SK-N-SH (cell line): ENCODE measurements at regions not wholly inside any gene's neighbourhood (a gene's known extent, or its start where the extent isn't known, plus 50 kb on each side); places are given as distances from the start of the nearest gene placed in this dataset.

ENCODE experiments used
- CTCF ChIA-PET: fragments of 300-600, 350-600 bp; formaldehyde crosslinking; extraction: SDS; loops from one replicate; lab custom pipeline; 2021; lab: Yijun Ruan, JAX
- POLR2A ChIA-PET: fragments of 350-600 bp; sonication (Branson Sonifier 250); formaldehyde crosslinking; extraction: SDS; loops from one replicate; lab custom pipeline; 2020; ENCODE audit warnings: antibody characterized with exemption, inconsistent platforms; lab: Yijun Ruan, JAX
- DNase-seq: peaks from one replicate; pipeline ENCODE4 v3.0.0; 2012
- H2AFZ ChIP-seq: fragments of 200-600 bp; sonication (generic); 2 replicates; pipeline ENCODE4 v1.8.1; 2016; ENCODE audit warnings: antibody characterized with exemption, mild to moderate bottlenecking, low read depth
- H3F3A ChIP-seq: fragments of 200-600 bp; sonication (generic); replicated peaks from 2 replicates; pipeline ENCODE3; 2016; ENCODE audit warnings: antibody characterized with exemption, mild to moderate bottlenecking; ENCODE audit not compliant: insufficient read depth
- H3K27ac ChIP-seq, 2 experiments: fragments of 200-500 bp in 1 of 2; fragments of 200-600 bp in 1 of 2; sonication (Bioruptor generic) in 1 of 2; sonication (generic), shearing (Covaris generic) in 1 of 2; 2 replicates each; pipeline versions ENCODE4 v1.5.1 to v1.6.1; 2014 to 2016; ENCODE audit warnings: low read depth in 2 of 2, inconsistent platforms in 1 of 2, low read length in 1 of 2, mild to moderate bottlenecking in 1 of 2, mixed read lengths in 1 of 2
- H3K27me3 ChIP-seq: fragments of 200-600 bp; sonication (generic), shearing (Covaris generic); 2 replicates; pipeline ENCODE4 v1.6.1; 2016; ENCODE audit warnings: mixed run types; ENCODE audit not compliant: insufficient read depth
- H3K36me3 ChIP-seq, 2 experiments: fragments of 200-500 bp in 1 of 2; fragments of 200-600 bp in 1 of 2; sonication (Bioruptor generic) in 1 of 2; sonication (generic) in 1 of 2; replicated peaks in 1 of 2; 2 replicates each; pipeline versions ENCODE3 to v1.5.1; 2014 to 2016; ENCODE audit warnings: low read length in 1 of 2, mild to moderate bottlenecking in 1 of 2; ENCODE audit not compliant: insufficient read depth in 2 of 2, control insufficient read depth in 1 of 2
- H3K4me1 ChIP-seq, 2 experiments: fragments of 200-500 bp in 1 of 2; fragments of 200-600 bp in 1 of 2; sonication (Bioruptor generic) in 1 of 2; sonication (generic), shearing (Covaris generic) in 1 of 2; 2 replicates each; pipeline versions ENCODE4 v1.5.1 to v1.6.1; 2014 to 2016; ENCODE audit warnings: low read depth in 1 of 2, low read length in 1 of 2, mixed run types in 1 of 2; ENCODE audit not compliant: insufficient read depth in 2 of 2, control insufficient read depth in 1 of 2
- H3K4me2 ChIP-seq: fragments of 200-600 bp; sonication (generic), shearing (Covaris generic); 2 replicates; pipeline ENCODE4 v1.6.1; 2017; ENCODE audit warnings: mixed run types
- H3K4me3 ChIP-seq, 2 experiments: fragments of 200-500 bp in 1 of 2; fragments of 200-600 bp in 1 of 2; sonication (Bioruptor generic) in 1 of 2; sonication (generic), shearing (Covaris generic) in 1 of 2; 2 replicates each; pipeline versions ENCODE4 v1.5.1 to v1.8.1; 2014 to 2016; ENCODE audit warnings: low read depth in 2 of 2, inconsistent platforms in 1 of 2, low read length in 1 of 2, mild to moderate bottlenecking in 1 of 2, mixed read lengths in 1 of 2, moderate library complexity in 1 of 2
- H3K79me2 ChIP-seq: fragments of 200-600 bp; sonication (generic); 2 replicates; pipeline ENCODE4 v1.8.1; 2017; ENCODE audit warnings: mild to moderate bottlenecking; ENCODE audit not compliant: insufficient read depth
- H3K9ac ChIP-seq: fragments of 200-600 bp; sonication (generic); 2 replicates; pipeline ENCODE4 v1.6.1; 2017; ENCODE audit warnings: mixed run types
- H3K9me2 ChIP-seq: fragments of 200-600 bp; sonication (generic); 2 replicates; pipeline ENCODE4 v1.6.1; 2017; ENCODE audit warnings: mixed run types
- H3K9me3 ChIP-seq: fragments of 200-600 bp; sonication (generic); 2 replicates; pipeline ENCODE4 v1.6.1; 2017; ENCODE audit warnings: mixed run types, mild to moderate bottlenecking, moderate library complexity
- H4K20me1 ChIP-seq: fragments of 200-600 bp; sonication (generic); 2 replicates; pipeline ENCODE4 v1.6.1; 2017; ENCODE audit warnings: mild to moderate bottlenecking, mixed run types; ENCODE audit not compliant: insufficient read depth
- FOSL2 ChIP-seq: IDR thresholded peaks from 2 replicates; pipeline ENCODE4 v1.4.0; 2012; ENCODE audit warnings: low read depth, mild to moderate bottlenecking, moderate library complexity, borderline replicate concordance
- FOXM1 ChIP-seq: IDR thresholded peaks from 2 replicates; pipeline ENCODE4 v1.4.0; 2012; ENCODE audit warnings: low read depth, mild to moderate bottlenecking
- JUND ChIP-seq: IDR thresholded peaks from 2 replicates; pipeline ENCODE4 v1.4.0; 2012
- NRF1 ChIP-seq: IDR thresholded peaks from 2 replicates; pipeline ENCODE4 v1.6.1; 2012; ENCODE audit warnings: low read depth, mild to moderate bottlenecking, low read length
- PBX3 ChIP-seq: IDR thresholded peaks from 2 replicates; pipeline ENCODE4; 2012
- POLR2AphosphoS5 ChIP-seq: IDR thresholded peaks from 2 replicates; pipeline ENCODE4 v1.6.1; 2012; ENCODE audit warnings: low read depth, low read length
- TAF1 ChIP-seq: IDR thresholded peaks from 2 replicates; pipeline ENCODE4 v1.6.1; 2012; ENCODE audit warnings: low read depth, mild to moderate bottlenecking, low read length, moderate library complexity, borderline replicate concordance
- WGBS: methylation state at CpG from one replicate; pipeline ENCODE4 v1.1.6; 2017; ENCODE audit warnings: low lambda C conversion rate; 5-methylcytosine and 5-hydroxymethylcytosine counted together
- TF ChIP-seq, protein P1 (sequence below): fragments of 200-600 bp; sonication (generic); IDR thresholded peaks from 2 replicates; pipeline ENCODE4 v1.6.1; 2017; ENCODE audit warnings: antibody characterized with exemption, mild to moderate bottlenecking, moderate library complexity

DNA sequence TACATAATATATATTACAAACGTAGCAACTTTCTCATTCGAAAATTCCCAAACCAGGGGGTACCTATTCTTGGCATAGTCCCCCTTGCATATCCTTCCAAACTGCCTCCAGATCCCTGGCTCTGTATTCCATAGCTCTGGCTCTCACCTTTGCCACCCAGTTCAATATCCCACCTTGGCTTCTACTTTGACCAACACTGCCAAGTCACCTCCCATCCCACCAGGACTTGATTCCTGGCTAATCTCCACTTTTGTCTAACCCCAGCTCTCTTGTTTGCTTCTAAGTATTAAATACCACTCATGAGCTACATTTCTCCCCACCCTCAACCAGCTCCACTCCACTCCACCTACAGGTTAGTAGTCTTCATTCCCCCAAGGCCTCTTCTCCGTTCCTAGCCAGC is 103.2 kb upstream of the WDR75 start:
- Histone ChIP-seq H3K4me2 (no peak overlapping the region), H3K36me3 (peaks cover 0 to 28% of the 10 kb centered on the region in 2 experiments), H3K4me3 (no peak overlapping the region), H3K9me3 (peaks cover 25% of the 10 kb centered on the region), H3F3A (peaks cover 12% of the 10 kb centered on the region), H3K9me2 (no peaks in the 10 kb centered on the region; the same call in 1 of the 2 replicates), H2AFZ (no peak overlapping the region), H3K9ac (no peak overlapping the region), H3K27me3 (no peaks in the 10 kb centered on the region), H3K27ac (no peak overlapping the region), H4K20me1 (no peaks in the 10 kb centered on the region), H3K4me1 (no peaks in the 10 kb centered on the region), H3K79me2 (no peaks in the 10 kb centered on the region)
- CTCF ChIA-PET: interaction anchor here (1.5 kb wide), 1 partner anchor 294 kb away, joined by 3 read pairs; no protein-coding TSS in a partner anchor
- 93% methylated on average over 3 of the region's 3 CpGs for WGBS
- TF ChIP-seq PBX3: no peak
- no peak for TF ChIP-seq FOXM1
- no peak for TF ChIP-seq FOSL2
- no peak for TF ChIP-seq NRF1
- TF ChIP-seq JUND: no peak
- POLR2A ChIA-PET: no interaction called here
- DNase-seq: no peak

- H3K79me2 ChIP-seq: no peaks in the 10 kb centered on the region
- 92% methylated on average over 1 of the region's 1 CpG for WGBS
Observed at GRCh38 chr2:189341077-189341476, 100.2 kb upstream of the WDR75 start.

GRCh38 chr2:189344043-189344442 is 97.2 kb upstream of the WDR75 start:
- 70% methylated on average over 2 of the region's 2 CpGs for WGBS

More at GRCh38 chr2:189341077-189341476, 100.2 kb upstream of the WDR75 start:
- TF ChIP-seq POLR2AphosphoS5: no peak
- TF ChIP-seq, protein P1, sequence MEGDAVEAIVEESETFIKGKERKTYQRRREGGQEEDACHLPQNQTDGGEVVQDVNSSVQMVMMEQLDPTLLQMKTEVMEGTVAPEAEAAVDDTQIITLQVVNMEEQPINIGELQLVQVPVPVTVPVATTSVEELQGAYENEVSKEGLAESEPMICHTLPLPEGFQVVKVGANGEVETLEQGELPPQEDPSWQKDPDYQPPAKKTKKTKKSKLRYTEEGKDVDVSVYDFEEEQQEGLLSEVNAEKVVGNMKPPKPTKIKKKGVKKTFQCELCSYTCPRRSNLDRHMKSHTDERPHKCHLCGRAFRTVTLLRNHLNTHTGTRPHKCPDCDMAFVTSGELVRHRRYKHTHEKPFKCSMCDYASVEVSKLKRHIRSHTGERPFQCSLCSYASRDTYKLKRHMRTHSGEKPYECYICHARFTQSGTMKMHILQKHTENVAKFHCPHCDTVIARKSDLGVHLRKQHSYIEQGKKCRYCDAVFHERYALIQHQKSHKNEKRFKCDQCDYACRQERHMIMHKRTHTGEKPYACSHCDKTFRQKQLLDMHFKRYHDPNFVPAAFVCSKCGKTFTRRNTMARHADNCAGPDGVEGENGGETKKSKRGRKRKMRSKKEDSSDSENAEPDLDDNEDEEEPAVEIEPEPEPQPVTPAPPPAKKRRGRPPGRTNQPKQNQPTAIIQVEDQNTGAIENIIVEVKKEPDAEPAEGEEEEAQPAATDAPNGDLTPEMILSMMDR: no peak
- no peak for DNase-seq
- peaks cover 31% of the 10 kb centered on the region for H3K9me3 ChIP-seq
- H3K9ac ChIP-seq: no peak overlapping the region
- H3K4me2 ChIP-seq: no peak overlapping the region
- H2AFZ ChIP-seq: no peak overlapping the region
- H3K4me3 ChIP-seq: no peak overlapping the region
- peaks cover 0 to 24% of the 10 kb centered on the region in 2 experiments for H3K36me3 ChIP-seq
- H3K27ac ChIP-seq: no peak overlapping the region
- ChIA-PET CTCF (no interaction called here), POLR2A (no interaction called here)
- H3K27me3 ChIP-seq: no peaks in the 10 kb centered on the region
- H3F3A ChIP-seq: peaks cover 6% of the 10 kb centered on the region
- no peaks in the 10 kb centered on the region for H3K9me2 ChIP-seq
- no peaks in the 10 kb centered on the region for H4K20me1 ChIP-seq
- H3K4me1 ChIP-seq: no peaks in the 10 kb centered on the region

More at GRCh38 chr2:189344043-189344442, 97.2 kb upstream of the WDR75 start:
- ChIA-PET POLR2A (no interaction called here), CTCF (no interaction called here)
- Histone ChIP-seq H3K9me3 (peaks cover 31% of the 10 kb centered on the region), H3F3A (peaks cover 7% of the 10 kb centered on the region), H3K27ac (no peak overlapping the region), H2AFZ (no peak overlapping the region), H3K36me3 (peaks cover 0 to 23% of the 10 kb centered on the region in 2 experiments), H3K27me3 (no peaks in the 10 kb centered on the region), H3K4me1 (peaks cover 0 to 5% of the 10 kb centered on the region in 2 experiments; a peak in 1 of 4 replicates), H3K79me2 (no peaks in the 10 kb centered on the region), H3K4me3 (no peak overlapping the region), H3K9me2 (no peaks in the 10 kb centered on the region), H3K4me2 (no peak overlapping the region), H3K9ac (no peak overlapping the region), H4K20me1 (no peaks in the 10 kb centered on the region)
- no peak for DNase-seq
- no peak for TF ChIP-seq PBX3
- TF ChIP-seq TAF1: no peak
